ENCODE measurements at regions not wholly inside any gene's neighbourhood (a gene's known extent, or its start where the extent isn't known, plus 50 kb on each side); places are given as distances from the start of the nearest gene placed in this dataset.
"Not testable (repeated sequence)": the region's sequence is repeated elsewhere in the genome, so short reads cannot be mapped to it uniquely, and the experiment has no call there.

DNA sequence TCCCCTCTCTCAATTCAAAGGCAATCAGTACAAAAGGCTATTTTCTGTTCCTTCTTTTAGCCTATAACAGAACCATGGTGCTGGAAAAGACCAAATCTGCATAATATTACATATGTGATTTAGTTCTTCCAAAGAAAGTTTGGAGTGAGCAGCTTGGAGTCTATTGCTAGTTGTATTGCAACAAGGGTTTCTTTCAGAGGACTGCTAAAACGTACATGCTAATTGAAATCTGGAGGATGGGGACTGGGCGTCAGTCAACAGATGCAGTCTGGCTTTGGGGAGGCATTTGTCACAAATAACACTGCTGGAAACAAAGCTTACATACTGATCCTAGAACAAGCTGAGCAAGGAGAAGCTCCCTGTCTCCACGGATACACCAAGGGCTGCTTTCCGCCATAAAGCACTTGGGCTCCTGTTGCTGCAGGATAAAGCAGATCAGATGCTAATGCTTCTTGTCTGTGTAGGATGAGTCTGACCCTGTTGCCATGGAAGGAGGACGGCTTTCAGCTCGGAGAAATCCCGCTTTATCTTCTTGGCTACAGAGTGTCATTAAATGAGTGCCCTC is 883.5 kb downstream of the SORCS1 start:
- DNase-seq, result no peak

DNA sequence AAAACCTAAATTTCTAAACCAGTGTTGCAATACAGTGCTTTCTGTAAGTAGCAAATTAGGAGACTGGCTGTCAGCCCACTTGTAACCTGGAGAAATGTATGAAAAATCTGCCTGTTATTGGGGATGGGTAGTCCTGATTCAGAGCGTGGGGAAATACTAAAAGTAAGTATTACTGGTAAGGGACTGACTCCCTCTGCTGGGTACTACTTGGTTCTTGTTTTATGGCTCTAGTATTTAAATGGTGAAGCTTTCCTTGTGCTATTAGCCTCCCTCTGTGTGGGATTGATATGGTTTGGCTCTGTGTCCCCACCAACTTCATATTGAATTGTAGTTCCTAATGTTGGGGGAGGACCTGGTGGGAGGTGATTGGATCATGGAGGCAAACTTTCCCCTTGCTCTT is 886.1 kb downstream of the SORCS1 start:
- DNase-seq, result no peak

DNA sequence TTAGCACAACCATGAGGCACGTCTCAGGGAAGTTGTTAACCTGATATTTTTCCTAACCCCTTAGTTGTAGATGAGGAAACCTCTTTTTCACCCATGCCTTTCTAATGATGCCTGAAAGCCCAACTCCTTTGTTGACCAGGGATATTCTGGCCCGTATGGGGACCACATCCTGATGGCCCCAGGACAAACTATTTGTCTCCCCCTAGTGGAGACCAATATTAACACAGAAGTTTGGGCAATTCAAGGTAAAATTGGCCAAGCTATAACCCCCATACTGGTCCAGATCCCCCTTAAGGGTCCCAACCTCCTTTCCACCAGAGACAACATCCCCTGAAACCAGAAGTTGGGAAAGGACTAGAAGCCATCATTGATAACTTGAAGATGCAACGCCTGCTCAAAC is 893.3 kb downstream of the SORCS1 start:
- no peak for DNase-seq

DNA sequence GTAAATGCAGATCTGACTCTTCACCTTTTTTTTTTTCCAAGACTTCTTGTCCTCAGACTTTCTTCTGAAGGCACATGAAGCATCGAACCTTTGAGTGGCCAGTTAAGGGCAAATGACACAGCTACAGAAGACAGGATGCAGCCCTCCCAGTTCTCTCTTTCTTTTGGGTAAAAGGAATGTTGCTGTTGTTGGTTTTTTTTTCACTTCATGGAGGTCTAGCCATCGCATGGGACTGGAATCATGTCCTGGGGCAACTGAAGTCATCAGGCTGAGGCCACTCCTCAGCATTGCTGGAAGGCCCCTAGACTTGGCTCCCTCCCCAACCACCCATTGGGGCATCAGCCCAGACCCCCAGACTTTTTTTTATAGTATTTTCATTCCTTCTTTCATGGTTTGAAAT is 896.5 kb downstream of the SORCS1 start:
- DNase-seq, result no peak

DNA sequence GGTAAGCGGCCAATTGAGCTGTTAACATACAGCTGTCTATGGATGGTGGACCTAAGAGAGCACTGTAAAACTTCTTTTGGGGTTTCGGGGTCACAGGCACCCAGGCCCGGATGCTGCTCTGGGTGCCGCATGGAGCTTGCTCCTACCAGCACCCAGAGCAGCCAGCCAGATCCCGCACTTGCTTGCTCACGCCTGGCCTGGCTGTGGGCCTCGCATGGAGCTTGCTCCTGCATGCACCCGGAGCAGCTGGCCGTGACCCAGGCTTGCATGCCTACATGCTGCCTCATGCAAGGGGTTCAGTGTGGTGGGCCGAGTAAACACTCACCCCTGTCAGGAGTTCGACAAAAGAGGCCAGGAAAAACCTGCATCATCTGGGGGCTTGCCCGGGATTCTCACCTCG is 896.9 kb downstream of the SORCS1 start:
- DNase-seq, result no peak

DNA sequence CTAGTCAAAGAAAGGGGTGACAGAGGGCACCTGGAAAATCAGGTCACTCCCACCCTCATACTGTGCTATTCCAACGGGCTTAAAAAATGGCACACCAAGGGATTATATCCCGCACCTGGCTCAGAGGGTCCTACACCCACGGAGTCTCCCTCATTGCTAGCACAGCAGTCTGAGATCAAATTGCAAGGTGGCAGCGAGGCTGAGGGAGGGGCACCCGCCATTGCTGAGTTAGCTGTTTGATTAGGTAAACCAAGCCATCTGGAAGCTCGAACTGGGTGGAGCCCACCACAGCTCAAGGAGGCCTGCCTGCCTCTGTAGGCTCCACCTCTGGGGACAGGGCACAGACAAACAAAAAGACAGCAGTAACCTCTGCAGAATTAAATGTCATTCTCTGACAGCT is 907.1 kb downstream of the SORCS1 start:
- not testable (repeated sequence) for DNase-seq

DNA sequence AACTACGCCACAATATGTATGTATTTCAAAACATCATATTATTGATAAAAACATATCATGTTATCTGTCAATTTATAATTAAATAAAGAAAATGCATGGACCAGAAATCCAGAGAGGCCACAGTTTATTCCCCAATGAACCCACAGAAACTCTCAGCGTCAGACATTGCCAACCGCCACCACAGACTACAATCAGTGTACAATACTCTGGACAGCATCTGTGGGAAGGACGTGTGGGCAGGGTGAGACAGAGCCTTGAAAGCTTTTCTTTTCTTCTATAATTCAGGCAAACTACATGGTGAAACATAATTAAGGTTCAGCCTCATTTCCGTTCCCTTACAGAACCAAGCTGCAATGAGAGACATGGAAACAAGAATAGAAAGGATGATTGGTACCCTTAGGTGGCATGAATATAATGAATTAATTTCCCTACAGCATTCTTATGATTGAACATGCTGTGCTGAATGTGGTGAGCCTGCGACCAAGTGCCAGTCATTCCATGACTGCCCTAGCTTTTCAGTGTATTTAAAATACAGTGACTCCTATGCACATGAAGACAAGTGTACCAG is 909.3 kb downstream of the SORCS1 start:
- DNase-seq, result no peak

DNA sequence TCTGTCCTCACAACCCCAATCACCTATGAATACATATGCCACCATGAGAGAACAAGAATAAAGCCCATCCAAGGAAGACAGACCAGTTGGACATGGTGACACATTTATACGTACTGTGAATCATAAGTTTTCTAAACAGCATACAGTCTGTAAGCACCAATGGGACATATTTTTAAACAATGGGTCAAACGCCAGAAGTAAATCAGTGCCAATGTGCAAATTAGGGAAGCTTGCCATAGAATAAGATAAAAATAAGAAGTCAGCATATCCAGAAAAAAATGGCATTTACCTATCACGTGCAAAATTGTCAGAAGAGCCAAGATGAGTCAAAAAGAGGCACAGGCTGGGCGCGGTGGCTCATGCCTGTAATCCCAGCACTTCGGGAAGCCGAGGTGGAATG is 910.4 kb downstream of the SORCS1 start:
- DNase-seq, result no peak

DNA sequence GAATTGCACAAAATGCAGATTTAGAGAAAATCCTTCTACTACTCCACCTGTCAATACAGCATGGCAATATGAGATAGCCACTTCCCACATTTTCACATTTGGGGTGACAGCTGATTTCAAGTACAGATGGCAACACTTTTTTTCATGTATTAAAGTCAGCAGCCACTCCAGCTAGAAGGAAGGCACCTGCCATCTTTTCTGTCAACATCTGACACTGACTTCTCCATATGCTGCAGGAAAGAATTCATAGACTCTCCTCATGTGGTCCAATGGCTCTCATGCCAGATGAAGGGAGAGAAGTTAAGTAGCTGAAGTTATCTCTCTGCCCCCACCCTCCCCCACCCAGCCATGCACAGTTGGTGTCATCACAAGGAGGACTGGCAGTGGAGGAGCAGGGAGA is 912.0 kb downstream of the SORCS1 start:
- DNase-seq, result no peak

DNA sequence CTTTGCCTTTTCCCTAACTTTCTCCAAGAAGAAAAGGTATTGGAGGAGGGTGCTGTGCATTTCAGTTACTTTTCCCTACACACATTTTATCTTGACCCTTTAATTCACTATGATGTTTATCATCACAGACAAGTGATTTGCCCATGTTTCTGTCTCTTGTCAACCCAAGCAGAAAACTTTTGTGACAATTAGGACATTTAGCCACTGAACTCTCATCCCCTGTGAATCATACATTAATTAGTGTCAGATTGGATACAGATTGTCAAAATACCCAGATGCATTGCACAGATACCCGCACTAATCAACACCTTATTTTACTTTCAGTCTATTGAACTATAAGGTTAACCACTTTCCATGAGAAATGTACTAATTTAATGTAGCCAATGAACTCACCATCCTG is 912.9 kb downstream of the SORCS1 start:
- no peak for DNase-seq

DNA sequence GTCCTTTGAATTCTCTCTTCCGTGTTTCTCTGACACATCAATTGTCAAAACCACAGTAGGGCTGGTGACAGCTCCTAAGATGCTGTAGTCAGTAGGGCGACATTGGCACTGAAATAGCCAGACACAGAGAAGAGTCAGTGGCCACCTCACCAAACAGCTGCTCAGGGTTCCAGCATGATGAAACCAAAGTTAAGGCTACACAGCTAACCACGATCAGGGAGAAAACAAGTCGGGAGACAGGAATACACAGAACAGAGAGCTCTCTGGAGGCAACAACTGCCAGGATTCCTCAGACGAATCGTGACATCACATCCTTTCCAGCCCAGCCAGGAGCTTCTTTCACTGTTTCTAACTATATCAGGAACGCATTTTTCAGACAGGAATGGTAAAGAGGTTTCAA is 922.2 kb downstream of the SORCS1 start:
- no peak for DNase-seq

DNA sequence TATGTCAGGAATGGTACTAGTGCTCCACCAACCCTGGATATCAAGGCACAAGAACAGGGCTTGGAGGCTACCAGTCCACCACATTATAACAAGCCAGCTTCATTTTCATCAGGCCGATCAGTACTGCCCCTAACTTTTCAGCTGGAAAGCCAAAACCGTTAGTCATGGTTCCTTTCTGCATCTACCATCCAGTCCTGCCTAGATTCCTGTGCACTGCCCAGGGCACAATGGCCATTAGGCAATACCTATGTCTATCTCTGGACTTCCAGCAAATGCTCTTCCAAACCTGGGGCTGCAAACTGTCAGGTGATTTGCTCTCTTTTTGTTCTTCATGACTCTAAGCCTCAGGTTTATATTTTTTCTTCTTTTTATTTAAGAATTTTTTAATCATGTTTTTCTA is 937.7 kb downstream of the SORCS1 start:
- no peak for DNase-seq

DNA sequence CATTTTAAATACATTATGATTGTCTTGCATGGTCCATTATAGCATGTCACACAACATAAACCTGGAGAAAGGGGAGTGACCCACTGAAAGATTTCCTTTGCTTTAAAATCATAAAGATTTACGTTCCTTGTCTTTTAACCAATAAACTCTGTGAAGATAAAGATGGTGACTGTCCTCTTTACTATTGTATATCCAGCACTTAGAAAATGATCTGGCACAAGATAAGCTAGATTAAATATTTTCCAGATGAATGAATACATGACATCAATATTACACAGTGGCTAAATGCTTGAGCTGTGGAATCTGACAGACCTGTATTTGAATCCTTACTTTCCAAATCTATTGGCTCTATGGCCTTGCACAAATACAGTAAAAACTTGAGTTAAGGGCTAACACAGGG is 938.4 kb downstream of the SORCS1 start:
- DNase-seq, result no peak

DNA sequence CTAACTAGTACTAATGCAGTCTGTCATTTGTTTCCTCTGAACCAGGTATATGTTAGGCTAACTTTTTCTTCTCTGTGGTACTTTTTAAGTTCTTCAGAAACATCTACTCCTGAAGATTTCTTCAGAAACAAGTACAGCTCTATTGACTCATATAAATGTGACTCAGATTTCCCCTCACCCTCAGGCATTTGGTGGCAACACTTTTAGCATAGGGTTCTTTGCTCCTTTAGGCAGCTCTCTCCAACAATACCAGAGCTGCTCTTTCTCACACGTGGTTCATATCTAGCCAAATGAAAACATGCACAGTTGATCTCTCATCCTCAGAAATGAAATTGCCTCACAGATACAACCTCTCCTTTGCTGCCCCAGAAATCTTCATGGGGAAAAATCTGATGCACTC is 939.8 kb downstream of the SORCS1 start:
- DNase-seq, result no peak

DNA sequence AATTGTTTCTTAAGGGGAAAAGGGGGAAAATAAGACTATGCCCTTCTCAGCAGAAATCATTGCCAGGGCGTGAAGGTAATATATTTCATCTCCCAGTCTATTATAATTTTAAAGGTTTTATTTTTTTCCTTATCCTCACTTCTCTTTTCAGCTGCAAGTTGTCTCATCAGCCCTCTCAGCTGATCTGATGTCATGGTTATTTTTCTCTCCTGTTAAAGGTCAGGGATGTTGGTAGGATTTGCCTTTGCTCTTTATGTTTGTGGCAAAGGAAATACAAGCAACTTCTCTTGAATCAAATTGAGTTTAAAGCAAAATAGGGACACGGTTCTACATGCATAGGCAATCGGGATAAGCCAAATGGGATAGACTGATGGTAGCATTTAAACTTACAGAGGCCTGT is 946.9 kb downstream of the SORCS1 start:
- no peak for DNase-seq

DNA sequence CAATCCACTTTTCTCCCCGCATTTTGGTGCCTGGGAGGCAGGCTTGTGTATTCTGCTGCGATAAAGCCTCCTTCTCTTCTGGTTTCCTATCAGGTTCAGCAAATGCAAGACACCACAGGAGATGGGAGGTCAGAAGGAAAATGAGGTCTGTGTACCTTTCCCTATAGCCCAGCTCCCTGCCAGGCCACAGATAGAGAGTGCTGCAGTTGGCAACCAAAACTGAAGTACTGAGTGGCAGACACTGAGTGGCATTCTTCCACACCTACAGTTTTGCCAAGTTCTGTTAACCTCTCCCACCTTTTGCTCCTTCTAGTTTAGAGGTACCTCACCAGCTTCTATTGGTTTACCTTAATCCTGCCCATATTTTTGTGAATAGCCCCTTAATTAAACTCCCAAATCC is 948.4 kb downstream of the SORCS1 start:
- DNase-seq, result no peak

DNA sequence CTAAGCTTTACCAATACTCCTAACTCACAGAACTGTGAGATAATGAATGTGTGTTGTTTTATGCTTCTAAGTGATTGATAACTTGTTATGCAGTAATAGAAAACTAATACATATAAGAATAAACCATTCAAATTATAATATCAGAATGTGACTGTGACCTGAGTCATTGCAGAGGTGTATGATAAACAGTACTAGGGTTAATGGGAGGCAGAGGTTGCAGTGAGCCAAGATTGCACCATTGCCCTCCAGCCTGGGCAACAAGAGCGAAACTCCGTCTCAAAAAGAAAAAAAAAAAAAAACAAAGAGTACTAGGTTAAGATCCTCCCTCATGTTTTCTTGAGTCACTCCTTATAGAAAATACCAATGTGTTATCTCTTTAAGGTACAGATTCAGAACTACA is 950.3 kb downstream of the SORCS1 start:
- DNase-seq, result no peak

DNA sequence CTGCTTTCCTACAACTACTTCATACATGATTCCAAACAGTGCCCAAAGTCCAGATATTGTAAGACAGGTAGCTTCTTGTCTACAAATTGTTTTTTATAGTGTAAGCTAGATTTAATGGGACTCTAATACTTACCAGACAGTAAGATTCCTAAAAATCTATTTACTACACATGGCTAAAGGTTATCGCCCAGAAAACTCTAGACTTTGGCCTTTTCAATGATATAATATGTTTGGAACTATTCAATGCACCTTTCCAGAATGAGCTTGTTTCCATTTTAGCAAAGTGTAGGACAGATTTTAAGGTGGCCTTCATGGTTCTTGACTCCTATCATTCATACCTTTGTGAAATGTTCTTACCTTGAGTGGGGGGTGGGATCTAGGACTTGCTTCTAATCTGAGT is 951.0 kb downstream of the SORCS1 start:
- DNase-seq, result no peak

DNA sequence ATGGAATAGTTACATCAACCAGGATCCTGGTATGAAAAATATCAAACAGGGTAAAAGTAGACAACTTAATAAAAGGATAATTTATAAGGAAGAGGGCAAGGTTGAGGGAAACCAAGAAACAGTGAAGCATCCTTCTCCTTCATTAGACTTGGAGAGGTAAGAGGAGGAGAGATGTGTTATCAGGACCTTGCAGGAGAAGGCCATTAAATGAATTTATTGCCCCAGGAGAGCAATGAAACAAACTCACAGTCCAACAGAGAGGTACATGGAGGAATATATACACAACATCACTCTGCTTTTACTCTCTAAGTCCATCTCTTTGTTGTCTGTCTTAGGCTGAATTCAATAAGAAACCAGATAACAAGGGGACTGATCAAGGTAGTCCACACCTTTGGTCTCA is 966.2 kb downstream of the SORCS1 start:
- DNase-seq, result no peak

DNA sequence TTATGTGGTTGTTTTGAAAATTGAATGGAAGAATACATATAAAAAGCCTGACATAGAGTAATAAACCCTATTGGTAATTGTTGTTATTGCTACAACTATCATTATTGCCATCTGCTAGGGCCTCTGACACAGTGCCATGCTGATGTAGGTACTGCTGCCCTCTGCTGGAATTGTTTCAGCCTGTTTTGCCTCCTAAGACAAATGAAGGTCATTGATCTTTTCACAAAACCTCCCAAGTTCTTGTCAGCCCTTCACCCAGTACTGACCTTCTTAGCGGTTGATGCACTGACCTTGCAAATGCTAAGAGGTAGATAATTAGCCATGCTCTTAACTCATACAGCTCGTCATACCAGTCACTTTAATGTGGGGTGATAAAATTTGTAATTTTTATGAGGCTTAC is 975.2 kb downstream of the SORCS1 start:
- no peak for DNase-seq

DNA sequence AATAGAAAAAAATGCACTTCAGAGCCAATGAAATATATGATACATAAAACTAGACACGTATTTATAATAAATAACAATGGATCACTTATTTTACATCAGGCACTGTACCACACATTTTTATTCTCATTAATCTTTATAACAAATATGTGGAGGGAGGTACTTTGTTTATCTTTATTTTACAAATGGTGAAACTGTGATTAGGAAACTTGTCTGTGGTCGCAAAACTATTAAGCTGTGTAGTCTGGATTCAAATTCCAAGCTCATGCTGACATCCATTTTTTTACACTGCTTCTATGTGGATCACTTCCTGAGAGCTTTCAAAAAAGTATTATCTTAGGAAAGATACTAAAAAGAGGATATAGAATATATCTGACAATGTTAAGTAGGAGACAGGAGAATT is 978.6 kb downstream of the SORCS1 start:
- DNase-seq, result no peak

DNA sequence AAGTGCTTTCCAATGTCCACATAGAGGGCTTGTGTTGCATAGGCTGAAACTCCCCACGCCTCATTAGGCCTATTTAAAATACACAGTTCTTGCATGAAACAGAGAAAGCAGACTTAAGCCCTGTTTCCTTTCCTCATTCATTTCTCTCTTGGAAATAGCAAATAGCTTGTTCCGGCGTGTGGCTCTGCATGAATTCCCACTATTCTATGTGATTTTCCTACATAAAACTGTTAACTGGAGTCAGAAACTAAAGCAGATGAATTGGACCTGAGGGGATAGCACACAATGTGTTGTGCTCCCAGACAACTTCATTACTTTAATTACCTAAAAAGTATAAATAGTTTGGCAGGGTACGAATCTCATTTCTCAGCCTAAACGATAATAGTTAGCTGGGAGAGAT is 981.5 kb downstream of the SORCS1 start:
- DNase-seq, result no peak

DNA sequence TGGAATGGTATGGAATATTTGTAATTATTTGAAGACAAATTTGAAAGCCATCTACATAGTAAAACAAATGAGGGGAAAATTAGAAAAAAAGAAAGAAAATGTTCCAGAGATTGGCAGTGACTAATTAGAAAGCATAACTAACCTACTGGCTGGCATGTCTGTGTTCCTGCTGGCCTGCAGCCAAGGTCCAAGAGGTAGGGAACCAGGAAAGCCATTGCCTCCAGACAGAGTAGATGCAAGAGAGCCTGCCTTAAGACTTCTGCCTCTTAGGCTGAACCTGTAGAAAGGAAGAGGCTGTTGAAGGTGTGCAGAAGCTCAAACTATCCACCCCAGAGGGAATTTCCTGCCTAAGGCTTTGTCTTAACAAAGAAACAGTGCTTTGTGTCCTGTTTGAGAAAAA is 982.0 kb downstream of the SORCS1 start:
- DNase-seq, result no peak

DNA sequence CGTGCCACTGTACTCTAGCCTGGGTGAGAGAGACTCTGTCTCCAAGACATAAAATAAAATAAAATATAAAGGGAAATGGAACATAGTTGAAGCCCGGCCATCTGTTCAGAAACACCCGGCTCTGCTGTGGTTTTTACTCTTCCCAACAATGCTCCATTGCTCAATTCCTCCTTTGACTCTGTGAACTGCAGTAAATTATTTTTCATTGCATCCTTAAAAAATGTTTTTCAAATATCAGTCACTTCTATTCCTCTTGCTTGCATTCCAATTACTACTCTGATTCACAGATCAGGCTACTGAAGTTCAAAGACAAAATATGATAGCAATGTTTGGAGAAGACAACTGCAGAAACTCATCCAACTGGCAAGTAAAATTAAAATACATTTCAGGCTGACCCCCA is 983.0 kb downstream of the SORCS1 start:
- DNase-seq, result no peak

DNA sequence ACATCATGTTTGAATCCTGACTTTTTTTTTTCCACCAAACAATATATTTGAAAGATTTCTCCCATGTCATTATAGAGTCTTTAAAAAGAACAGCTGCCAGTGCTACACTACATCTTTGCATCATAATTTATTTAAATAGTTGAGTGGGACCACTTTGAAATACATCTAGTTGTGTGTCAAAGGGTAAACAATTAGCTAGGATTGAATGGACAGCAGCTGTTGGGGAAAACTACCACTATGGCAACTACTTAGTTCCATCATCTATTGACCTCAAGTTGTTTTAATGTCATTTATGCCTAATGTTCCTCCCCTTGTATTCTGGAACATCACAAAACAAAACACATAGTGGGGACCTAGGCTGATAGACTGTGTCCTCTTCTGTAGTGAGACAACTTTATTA is 985.1 kb downstream of the SORCS1 start:
- DNase-seq, result no peak
